NCI-H146 (cell line): ENCODE measurements at regions not wholly inside any gene's neighbourhood (a gene's known extent, or its start where the extent isn't known, plus 50 kb on each side); places are given as distances from the start of the nearest gene placed in this dataset.

Experiments used
- DNase-seq: peaks from one replicate; lab custom pipeline; 2025; lab: John Stamatoyannopoulos, UW

DNA sequence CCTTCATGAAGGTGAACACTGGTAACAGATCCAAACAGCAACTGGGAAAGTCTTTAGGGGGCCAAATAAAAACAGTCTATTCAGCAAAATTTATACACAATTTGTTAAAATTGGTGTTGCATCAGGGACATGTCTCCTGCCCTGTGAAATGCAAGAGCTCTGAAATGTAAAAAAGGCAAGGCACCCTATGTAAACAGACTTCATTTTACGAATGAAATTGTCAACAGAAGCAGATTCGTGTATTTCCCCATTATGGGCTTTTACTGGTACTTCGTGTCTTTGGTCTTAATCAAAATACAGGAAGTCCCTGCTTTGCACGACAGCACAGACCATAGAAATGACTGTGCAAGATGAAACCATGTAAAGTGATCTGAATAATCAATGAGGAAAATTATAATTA lies 127.3 kb upstream of the THBS1 start:
- no peak for DNase-seq

DNA sequence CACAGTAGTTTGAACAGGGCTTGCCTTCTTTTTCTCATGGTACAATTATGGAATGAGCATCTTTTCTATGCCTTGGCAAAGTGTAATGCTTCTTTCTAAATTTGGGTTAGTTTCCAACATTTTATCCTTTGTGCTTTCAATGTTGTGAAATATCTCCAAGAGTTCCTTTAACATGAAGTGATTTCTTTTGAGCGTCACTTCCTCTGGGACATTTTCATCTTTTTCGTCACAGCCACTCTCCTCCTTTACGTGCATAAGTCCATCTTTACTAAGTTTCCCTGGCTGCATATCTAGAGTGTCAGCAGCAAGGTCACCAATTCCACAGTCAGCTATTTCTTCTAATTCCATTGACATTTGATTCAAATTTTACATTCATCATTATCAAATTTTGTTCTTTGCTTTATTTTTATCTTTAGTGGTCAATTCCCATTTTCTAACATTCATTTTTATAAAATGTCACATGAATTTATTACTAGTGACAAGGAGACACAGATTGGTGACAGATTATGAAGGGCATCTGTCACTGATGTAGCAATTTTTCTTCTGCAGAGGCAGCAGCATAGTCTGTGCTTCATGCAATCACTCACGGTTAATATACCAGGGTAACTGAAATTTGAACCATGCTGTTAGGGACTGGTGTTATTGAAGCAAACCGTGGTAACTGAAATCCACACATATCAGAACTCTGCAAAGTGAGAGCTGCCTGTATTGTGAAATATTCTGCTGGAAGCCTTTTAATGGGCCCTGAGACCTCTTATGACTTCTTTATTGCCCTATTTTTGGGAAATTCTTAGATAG lies 126.5 kb upstream of the THBS1 start:
- DNase-seq = no peak

DNA sequence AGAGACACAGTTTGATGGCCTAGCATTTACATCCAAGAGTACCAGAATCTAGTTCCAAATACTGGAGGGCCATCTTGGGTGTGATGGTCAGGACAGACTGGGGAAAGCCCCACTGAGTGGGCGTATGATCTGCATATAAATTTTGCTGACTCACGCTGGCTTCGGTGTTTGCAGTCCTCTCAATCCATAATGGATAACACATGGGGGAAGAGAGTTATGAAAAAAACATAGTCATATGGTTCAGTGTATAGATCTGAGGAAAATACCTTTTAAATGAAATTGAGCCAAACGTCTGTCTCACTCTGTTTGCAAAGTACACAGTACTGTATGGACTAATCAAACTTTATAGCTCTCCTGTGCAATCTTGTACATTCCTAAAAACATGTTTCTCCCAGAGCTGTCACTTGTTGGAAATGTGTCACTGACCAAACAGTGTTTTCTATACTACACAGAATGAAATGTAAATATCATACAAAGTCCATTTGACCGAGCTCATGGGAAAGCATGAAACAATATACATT lies 125.3 kb upstream of the THBS1 start:
- DNase-seq = no peak

DNA sequence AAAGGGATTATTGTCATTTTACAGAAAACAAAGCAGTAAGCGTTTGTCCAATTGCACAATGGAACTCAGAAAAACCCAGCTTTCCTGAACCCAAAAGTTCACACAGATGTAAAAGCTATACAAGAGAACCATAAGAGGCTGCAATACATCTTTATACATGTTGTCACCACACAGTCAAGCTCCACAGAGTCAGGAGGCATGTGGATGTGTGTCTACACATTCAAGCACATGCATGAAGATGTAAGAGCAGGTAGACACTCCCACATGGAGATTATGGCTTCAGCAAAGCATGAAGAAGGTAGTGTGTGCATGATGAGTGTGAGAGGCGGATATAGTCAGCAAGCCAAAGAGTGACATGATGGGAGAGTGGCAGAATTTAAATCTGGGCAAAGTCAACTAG lies 124.7 kb upstream of the THBS1 start:
- no peak for DNase-seq

DNA sequence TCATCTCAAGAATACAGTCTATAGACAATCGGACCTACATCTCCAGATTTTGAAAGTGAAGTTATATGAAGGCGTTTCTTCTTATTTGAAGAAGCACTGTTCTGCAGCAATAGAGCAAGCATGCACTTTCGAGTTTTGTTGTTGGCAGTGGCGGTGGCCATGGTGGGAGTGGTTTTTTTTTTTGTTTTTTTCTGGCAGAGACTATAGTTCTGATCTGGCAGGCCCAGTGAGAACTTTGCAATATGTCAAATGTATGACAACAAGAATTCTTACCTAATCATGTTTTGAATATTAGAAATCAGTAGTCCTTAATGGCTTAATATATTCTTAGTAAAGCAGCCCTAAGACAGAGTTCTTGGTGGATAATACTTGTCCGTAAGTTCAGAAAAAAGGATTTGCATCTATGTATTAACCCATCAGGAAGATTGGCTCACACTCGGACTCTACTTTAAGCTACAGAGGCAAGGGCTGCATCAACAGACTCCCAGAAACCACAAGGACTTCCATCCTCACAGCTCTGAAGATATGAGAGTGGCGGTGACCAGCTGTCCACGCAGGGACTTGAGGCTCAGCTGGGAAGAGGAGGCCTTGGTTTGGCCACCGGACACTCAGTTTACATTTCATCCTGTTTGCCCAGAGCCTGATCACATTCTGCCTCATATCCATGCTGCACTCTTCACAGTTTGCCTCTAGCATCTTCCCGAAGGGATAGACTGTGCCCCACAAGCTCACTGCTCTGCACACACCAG lies 124.1 kb upstream of the THBS1 start:
- DNase-seq = no peak

DNA sequence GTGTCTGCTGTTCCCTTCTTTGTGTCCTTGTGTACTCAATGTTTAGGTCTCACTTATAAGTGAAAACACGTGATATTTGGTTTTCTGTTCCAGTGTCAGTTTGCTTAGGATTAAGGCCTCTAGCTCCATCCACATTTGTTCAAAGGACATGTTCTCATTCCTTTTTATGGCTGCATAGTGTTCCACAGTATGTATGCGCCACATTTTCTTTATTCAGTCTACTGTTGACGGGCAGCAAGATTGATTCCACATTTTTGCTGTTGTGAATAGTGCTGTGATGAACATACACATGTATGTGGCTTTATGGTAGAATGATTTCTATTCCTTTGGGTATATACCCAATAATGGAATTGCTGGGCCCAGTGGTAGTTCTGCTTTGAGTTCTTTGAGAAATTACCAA lies 122.7 kb upstream of the THBS1 start:
- DNase-seq = no peak

DNA sequence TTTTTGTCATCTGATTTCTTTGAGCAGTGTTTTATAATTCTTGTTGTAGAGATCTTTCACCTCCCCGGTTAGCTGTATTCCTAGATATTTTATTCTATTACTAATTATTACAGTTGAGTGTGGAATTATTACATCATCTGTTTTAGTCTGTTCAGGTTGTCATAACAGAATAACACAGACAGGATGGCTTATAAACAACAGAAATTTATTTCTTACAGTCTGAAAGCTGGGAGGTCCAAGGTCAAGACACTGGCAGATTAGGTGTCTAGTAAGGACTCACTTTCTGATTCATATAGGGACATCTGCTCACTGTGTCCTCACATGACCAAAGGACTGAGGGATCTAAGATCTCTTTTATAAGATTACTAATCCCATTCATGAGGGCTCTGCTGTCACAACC lies 121.3 kb upstream of the THBS1 start:
- DNase-seq = no peak

DNA sequence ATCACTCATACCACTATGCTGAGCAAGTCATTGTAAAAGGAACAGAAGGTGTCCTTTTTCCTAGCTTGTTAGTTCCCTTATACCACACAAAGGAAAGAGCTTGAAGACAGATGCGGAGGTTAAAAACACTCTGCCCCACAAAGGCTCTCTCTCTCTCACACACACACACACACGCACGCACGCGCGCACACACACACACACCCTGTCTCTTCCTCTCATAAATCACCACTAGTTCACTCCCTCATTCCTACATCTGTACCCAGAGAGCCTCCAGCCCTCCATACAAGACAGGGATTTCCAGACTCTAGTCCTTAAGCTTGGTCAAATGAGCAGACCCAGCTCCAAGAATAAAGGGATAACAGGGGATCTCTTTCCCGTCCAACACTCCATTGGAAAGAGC lies 120.1 kb upstream of the THBS1 start:
- no peak for DNase-seq

DNA sequence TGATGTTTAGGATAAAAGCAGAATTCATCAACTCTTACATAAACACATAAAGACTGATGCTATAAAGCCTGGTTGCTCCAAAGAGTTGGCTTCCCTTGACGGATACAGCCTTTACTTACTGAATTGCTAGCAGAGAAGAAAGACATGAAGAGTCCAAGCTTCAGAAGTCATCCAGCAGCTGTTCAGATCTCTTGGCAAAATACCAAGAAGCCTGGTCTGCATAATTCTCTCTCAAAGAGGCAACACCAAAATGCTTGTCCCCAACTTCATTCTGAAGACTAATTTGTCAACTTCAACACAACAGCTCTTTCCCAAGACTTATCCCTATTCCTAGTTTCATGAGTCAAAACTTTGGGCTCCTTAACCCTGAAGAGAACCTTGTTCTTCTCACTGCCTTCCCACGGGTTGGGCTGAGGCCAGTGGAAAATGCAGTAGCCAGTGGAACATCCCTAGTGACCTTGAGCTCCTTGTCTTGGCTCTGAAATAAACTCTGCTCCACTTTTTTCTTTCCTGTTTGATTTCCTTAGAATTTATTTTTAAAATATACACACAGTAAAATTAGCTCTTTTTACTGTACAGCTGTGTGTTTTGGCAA lies 119.2 kb upstream of the THBS1 start:
- no peak for DNase-seq

DNA sequence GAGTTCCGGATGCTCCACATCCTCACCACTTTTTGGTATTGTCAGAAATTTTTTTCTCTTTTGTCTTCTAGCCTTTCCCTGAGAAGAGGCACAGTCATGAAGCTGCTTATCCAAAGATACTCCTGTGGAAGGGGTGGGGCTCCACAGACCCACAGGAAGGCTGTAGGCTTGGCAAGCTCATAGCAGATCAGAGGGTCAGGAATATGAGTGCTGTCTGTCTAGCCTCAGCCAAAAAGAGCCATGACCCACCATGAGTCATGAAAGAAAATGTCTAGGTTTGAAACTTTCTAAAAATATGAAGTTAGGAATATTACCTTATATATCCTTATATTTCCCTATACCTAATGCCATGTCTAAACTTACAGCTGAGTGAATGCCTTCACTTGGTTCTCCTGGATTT lies 118.2 kb upstream of the THBS1 start:
- DNase-seq = no peak

DNA sequence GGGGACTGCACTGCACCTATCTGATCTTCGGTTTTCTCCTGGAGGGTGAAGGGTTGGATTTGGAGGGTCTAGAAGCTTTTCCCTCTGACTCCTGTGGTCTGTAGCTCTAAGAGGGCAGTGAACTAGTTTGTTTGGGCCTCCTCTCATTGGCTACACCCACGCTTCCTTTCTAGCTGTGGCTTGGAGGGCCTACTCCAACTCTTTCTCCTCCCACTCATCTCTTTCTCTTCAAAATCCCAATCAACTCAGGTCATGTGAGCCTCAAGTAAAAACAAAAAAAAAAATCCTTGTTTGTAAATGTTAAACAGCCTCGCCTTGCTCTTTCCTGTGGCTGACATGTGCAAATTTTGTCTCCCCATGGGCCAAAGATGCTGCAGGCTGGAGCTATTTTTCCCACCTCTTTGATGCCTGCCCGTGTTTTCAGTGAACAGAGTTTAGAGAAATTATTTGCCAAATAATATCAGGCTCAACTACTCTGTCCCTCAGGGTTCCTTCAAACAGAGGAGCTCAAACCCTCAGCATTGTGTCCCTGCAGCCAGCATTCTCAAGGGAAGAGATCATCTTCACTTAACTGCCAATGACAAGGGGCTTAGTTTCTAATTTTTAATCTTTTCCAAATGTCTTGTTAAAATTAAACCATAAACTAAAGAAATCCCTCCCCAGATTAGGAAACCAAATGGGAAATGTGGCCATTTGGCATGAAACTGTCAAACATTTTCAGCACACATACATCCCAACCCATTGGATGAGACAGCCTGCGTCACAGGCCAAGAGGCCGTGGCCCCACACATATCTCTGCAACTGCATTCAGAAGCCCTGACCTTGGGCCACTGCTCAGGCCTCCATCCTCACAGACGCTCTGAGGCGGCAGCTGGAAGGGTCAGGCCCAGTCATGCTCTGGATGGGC lies 114.8 kb upstream of the THBS1 start:
- DNase-seq = no peak

DNA sequence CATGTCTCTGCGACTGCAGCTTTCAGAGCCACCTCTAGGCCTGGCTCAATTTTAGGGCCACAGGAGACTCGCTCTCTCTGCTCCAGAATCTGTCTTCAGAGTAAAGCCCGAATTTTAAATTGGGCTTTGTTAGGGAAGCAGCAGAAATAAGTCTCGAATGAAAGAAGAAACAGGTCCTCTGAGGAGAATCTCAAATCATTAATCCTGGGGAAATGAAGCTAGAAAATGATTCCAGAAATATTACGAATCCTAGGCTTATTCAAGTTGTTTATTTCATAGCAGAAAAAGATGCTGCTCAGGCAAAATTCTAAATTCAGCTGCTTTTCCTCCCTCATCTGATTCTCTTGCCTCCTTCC lies 114.2 kb upstream of the THBS1 start:
- no peak for DNase-seq

DNA sequence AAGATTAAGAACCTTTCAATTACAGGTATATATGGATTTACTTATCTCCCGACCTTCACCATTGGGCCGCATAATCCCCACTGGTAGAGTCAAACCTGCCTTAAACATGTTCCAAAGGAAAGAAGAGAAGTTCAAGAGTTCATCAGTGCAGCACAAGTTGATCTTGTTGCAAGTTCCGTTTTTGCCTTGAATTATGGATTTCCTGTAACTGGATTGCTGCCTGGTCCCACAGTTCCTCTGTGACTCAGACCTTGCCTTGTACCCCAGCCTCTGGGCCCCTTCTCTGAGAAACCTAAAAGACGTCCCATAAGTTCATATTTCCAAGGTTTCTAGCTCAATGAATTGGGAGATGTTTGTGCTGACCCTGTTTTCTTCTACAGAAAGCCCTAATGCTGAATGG lies 112.5 kb upstream of the THBS1 start:
- no peak for DNase-seq

DNA sequence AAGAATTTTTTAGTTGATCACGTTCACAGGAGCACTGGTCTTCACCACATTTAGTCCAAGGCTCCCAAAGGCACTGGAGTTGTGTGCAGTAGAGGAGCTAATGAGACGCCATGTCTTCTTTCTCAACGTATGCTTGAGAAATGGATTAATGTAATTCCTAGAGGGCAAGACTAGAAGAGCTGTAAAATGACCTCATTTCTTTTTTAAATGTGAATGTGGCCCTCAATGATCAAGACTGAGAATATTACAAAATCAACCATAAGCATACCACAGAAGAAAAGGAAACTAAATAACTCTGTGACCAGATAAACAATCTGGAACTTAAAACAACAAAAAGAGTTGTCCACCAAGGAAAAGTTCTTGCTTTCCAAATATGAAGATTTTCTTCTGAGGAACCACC lies 112.1 kb upstream of the THBS1 start:
- DNase-seq = no peak

DNA sequence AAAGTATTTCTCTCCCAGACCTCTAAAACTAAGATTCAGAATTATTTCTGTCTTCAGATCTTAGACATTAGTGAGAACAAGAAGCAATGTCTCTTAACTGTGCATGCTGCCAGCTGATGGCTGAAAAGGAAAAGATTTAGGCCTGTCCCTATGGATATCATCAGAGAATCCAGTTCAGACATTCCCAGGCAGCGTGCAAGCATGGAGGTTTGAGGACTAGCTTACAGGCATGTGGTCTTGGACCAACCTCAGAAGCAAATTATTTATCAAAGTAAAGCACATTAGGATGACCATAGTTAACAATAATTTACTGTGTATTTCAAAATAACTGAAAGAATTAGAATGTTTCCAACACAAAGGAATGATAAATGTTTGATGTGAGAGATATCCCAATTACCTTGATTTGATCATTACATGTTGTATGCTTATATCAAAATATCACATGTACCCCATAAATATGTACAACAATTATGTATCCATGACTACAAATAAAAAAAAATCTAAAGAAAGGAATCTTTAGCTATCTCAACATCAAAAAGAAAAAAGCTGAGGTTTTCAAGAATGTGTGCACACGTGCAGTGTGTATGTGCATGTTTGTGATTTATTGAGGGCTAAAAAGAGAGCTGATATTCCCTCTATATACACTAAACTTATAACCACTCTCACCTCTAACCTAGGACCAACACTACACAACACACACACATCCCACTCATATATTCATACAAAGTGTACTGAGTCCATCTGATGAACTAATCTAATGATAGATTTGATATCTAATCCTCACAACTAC lies 108.9 kb upstream of the THBS1 start:
- DNase-seq = no peak

DNA sequence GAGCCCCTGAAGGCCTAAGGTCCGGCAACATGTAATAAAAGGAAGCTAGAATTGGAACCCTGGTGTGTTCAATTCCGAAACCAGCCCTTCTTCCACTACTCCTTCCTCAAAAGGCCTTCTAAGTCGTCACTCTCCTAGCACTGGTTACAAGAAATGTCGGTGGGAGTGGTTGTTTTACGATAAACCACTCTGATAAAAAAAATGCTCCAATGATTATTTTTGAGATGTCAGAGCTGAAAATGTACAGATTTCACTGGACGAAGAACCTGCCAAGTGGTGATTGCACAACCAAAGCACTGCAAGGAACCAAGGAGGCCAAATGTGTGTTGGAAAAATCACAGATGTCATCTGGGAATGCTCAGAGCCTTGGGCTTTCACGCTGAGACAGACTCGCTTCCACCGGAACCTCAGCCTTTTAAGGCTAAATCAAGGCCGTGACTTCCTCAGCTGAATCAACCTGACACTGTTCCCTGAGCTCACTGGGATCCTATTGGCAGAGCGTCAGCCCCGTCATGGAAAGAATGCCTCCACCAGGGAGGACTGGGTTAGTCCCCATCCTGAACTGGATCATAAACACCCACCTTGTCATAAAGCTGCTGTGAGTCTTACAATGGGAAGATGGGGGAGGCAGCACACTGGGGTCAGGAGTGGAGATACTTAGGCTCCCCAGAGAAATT lies 108.1 kb upstream of the THBS1 start:
- no peak for DNase-seq

DNA sequence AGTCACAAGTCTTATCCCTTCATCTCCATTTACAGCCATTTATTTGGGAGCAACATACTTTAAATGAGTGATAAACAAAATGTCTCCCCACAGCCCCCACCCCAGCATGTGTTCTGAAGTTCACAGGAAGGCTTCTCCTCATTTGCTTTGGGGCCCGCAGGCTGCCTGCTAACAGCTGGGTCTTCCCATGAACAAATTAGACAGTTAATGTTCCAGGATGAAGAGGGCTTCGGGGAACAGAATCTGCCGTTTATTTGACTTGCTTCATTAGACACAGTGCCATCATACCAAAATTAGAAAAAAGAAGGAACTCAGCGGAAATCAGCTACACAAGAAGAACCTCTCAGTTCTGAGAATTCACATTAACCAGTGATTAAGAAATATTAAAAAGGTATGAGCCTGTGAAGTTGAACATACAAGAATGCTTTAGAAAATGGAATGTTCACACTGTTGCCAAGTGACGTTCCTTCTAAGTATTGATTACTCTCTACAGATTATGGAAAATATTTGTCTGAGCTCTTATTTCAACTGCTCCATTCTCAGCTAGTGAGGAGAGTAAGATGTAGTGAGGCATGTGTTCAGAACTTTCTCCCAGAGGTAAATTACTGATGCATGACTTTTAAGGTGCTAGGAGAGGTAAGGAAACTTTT lies 107.5 kb upstream of the THBS1 start:
- DNase-seq = no peak

DNA sequence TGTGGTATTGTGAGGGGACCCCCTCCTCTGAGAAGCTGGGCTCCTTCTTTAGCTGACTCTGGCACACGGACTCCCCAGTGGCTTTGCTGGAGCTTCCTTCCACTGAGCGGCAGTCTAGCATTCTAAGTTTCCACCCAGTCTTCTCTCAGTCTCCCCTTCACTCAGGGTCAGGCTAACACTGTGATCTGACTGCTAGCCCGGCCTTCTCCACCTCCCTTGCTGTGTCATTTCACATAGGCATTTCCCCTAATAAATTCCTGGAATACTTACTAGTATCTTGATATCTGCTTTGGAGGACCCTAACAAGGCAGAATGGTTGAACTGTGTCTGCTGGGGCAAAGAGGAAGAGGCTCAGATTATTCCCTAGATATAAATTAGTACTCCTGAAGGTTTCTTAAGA lies 106.2 kb upstream of the THBS1 start:
- no peak for DNase-seq

DNA sequence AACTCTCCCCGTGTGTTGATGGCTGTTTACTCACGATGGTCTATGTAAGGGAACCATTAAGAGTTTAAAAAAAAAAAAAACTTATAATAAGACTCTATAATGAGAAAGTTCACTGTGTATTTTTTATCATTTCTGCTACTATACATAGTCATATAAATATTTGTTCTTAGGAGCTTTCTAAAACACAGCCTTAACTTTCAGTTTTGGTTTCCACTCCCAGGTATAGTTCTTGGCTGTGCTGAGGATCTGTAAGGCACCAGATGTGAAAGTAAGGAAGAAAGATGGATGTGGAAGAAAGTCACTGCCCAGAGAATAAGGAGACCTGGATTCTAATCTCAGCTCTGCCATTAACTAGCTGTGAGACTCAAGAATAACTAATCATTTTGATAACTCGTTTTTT lies 101.9 kb upstream of the THBS1 start:
- DNase-seq = no peak

DNA sequence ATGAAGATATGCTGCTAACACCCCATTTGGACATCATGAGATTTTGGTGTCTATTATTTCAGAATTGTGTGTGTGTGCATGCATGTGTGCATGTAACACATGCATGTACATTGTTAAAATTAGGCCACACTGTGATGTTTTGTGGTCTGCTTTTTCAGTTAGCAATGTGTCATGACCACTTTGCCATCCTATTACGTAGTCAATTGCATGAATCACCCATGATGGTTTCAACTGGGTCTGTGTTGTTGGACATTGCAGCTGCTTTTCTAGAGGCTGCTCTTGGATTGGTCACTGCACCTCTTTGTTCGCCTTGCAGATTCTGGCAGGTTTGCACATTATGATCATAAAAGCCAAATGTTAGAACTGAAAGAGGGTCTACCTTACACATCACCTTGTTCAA lies 101.0 kb upstream of the THBS1 start:
- DNase-seq = no peak
